WTC11 (cell line): ENCODE measurements at regions not wholly inside any gene's neighbourhood (a gene's known extent, or its start where the extent isn't known, plus 50 kb on each side); places are given as distances from the start of the nearest gene placed in this dataset.

ENCODE experiments used
- ATAC-seq: fragments of 200-7000 bp; cut with Tn5 transposase; 2 replicates; pipeline ENCODE4 v1.10.0; 2021; ENCODE audit warnings: mild to moderate bottlenecking, moderate library complexity
- CTCF ChIA-PET: fragments of 300-600 bp; sonication (Branson Sonifier 250); formaldehyde crosslinking; loops from one replicate; lab custom pipeline; 2021; ENCODE audit warnings: antibody characterized with exemption; lab: Charles Lee
- POLR2A ChIA-PET: fragments of 350-600 bp; sonication (Branson Sonifier 250); formaldehyde crosslinking; loops from one replicate; lab custom pipeline; 2021; ENCODE audit warnings: antibody characterized with exemption; lab: Charles Lee
- DNase-seq: peaks from one replicate; pipeline ENCODE4 v3.0.0; 2021; ENCODE audit warnings: low spot score
- H3K27ac Mint-ChIP-seq: 2 replicates; pipeline ENCODE4 v1.8.0; 2021; ENCODE audit warnings: mixed read lengths
- H3K27me3 Mint-ChIP-seq: 2 replicates; pipeline ENCODE4 v1.8.0; 2021; ENCODE audit warnings: low read depth, mild to moderate bottlenecking, moderate library complexity, mixed read lengths
- H3K36me3 Mint-ChIP-seq: 2 replicates; pipeline ENCODE4 v1.8.0; 2021; ENCODE audit warnings: mixed read lengths
- H3K4me1 Mint-ChIP-seq: 2 replicates; pipeline ENCODE4 v1.8.0; 2022; ENCODE audit warnings: mixed read lengths
- H3K4me3 Mint-ChIP-seq: 2 replicates; pipeline ENCODE4 v1.8.0; 2021; ENCODE audit warnings: mild to moderate bottlenecking, moderate library complexity, mixed read lengths
- H3K9me3 Mint-ChIP-seq: 2 replicates; pipeline ENCODE4 v1.8.0; 2021; ENCODE audit warnings: mixed read lengths
- AFF4 ChIP-seq: sonication (generic); formaldehyde crosslinking; IDR thresholded peaks from 2 replicates; pipeline ENCODE4 v1.8.1; 2023; ENCODE audit warnings: mild to moderate bottlenecking, missing genetic modification reagents, borderline replicate concordance
- AR ChIP-seq: fragments of 250-450 bp; sonication (Bioruptor Pico); IDR thresholded peaks from 2 replicates; pipeline ENCODE4 v1.9.0; 2021; ENCODE audit warnings: mild to moderate bottlenecking
- ATF2 ChIP-seq: sonication (generic); formaldehyde crosslinking; IDR thresholded peaks from 2 replicates; pipeline ENCODE4 v1.8.1; 2022; ENCODE audit warnings: low read depth, missing genetic modification reagents, borderline replicate concordance
- ATF6 ChIP-seq: sonication (generic); formaldehyde crosslinking; IDR thresholded peaks from 2 replicates; pipeline ENCODE4 v1.8.1; 2023; ENCODE audit warnings: mild to moderate bottlenecking, missing genetic modification reagents
- CREM ChIP-seq: sonication (generic); formaldehyde crosslinking; IDR thresholded peaks from 2 replicates; pipeline ENCODE4 v1.8.1; 2022; ENCODE audit warnings: mild to moderate bottlenecking, missing genetic modification reagents, moderate library complexity
- CTCF ChIP-seq: fragments of 200-600 bp; IDR thresholded peaks from 2 replicates; pipeline ENCODE4 v1.8.0; 2022; ENCODE audit warnings: antibody characterized with exemption
- E2F4 ChIP-seq: sonication (generic); formaldehyde crosslinking; IDR thresholded peaks from 2 replicates; pipeline ENCODE4 v1.8.1; 2022; ENCODE audit warnings: low read depth, mild to moderate bottlenecking, moderate library complexity, missing genetic modification reagents, borderline replicate concordance
- GABPB1 ChIP-seq: sonication (generic); formaldehyde crosslinking; IDR thresholded peaks from 2 replicates; pipeline ENCODE4 v1.8.1; 2023; ENCODE audit warnings: mild to moderate bottlenecking, missing genetic modification reagents
- GTF2I ChIP-seq: fragments of 250-450 bp; sonication (Bioruptor Pico); conservative IDR thresholded peaks from 2 replicates; pipeline ENCODE4 v1.4.0; 2021; ENCODE audit warnings: mild to moderate bottlenecking
- NR1H2 ChIP-seq: sonication (generic); formaldehyde crosslinking; IDR thresholded peaks from 2 replicates; pipeline ENCODE4 v1.9.0; 2021; ENCODE audit warnings: mild to moderate bottlenecking, moderate library complexity, missing genetic modification reagents
- PRDM15 ChIP-seq: sonication (generic); formaldehyde crosslinking; IDR thresholded peaks from 2 replicates; pipeline ENCODE4 v1.8.0; 2022; ENCODE audit warnings: missing genetic modification reagents
- SMAD3 ChIP-seq: sonication (generic); formaldehyde crosslinking; IDR thresholded peaks from 2 replicates; pipeline ENCODE4 v1.8.0; 2022; ENCODE audit warnings: missing genetic modification reagents, mild to moderate bottlenecking, borderline replicate concordance
- SMAD4 ChIP-seq: sonication (generic); formaldehyde crosslinking; IDR thresholded peaks from 2 replicates; pipeline ENCODE4 v1.8.0; 2022; ENCODE audit warnings: mild to moderate bottlenecking, missing genetic modification reagents
- TCF7 ChIP-seq: sonication (generic); formaldehyde crosslinking; IDR thresholded peaks from 2 replicates; pipeline ENCODE4 v1.8.0; 2022; ENCODE audit warnings: mild to moderate bottlenecking, low read depth, missing genetic modification reagents, moderate library complexity
- ZNF121 ChIP-seq: sonication (generic); formaldehyde crosslinking; IDR thresholded peaks from 2 replicates; pipeline ENCODE4 v1.8.0; 2023; ENCODE audit warnings: missing genetic modification reagents
- ZNF138 ChIP-seq: sonication (generic); formaldehyde crosslinking; conservative IDR thresholded peaks from 2 replicates; pipeline ENCODE4 v1.8.1; 2022; ENCODE audit warnings: mild to moderate bottlenecking, moderate library complexity, missing genetic modification reagents

- no peak for ATAC-seq
- Mint-ChIP-seq H3K4me1 (peaks cover 19% of the 10 kb centered on the region), H3K27me3 (no peaks in the 10 kb centered on the region), H3K9me3 (peaks cover 5% of the 10 kb centered on the region; the same call in 1 of the 2 replicates), H3K4me3 (no peak overlapping the region), H3K27ac (no peak overlapping the region), H3K36me3 (no peaks in the 10 kb centered on the region)
- TF ChIP-seq GABPB1 (no peak), CREM (CRISPR knock-in tag) (no peak), TCF7 (no peak), ZNF138 (CRISPR knock-in tag) (no peak), SMAD3 (CRISPR knock-in tag) (no peak), GTF2I (CRISPR knock-in tag) (no peak), ATF2 (CRISPR knock-in tag) (no peak)
- ChIA-PET CTCF (interaction anchor here (1.0 kb wide), 1 partner anchor 21 kb away, joined by 5 read pairs; no protein-coding TSS in a partner anchor), POLR2A (interaction anchor here (0.6 kb wide), 1 partner anchor 162 kb away, joined by 3 read pairs; no protein-coding TSS in a partner anchor)
- no peak for DNase-seq
These were observed 122.0 kb upstream of the ALDH1A3 start for GRCh38 chr15:100757661-100758060.

GRCh38 chr15:100758555-100758954 is 121.1 kb upstream of the ALDH1A3 start:
- POLR2A ChIA-PET: no interaction called here
- H3K36me3 Mint-ChIP-seq: no peaks in the 10 kb centered on the region
- ATAC-seq (no peak), DNase-seq (no peak)
- H3K27me3 Mint-ChIP-seq: no peaks in the 10 kb centered on the region
- peaks cover 19% of the 10 kb centered on the region for H3K4me1 Mint-ChIP-seq
- H3K4me3 Mint-ChIP-seq: no peak overlapping the region
- peaks cover 5% of the 10 kb centered on the region; the same call in 1 of the 2 replicates for H3K9me3 Mint-ChIP-seq
- CTCF ChIA-PET: interaction anchor here (0.7 to 1.3 kb wide), 2 partner anchors 22 to 110 kb away, joined by 3 to 5 read pairs; no protein-coding TSS in a partner anchor
- no peak overlapping the region for H3K27ac Mint-ChIP-seq
- no peak for TF ChIP-seq PRDM15
- TF ChIP-seq AR (CRISPR knock-in tag): no peak
- TF ChIP-seq AFF4 (CRISPR knock-in tag): no peak
- no peak for TF ChIP-seq E2F4 (CRISPR knock-in tag)
- no peak for TF ChIP-seq ZNF121 (CRISPR knock-in tag)
- TF ChIP-seq CTCF: no peak
- TF ChIP-seq NR1H2 (CRISPR knock-in tag): no peak
- no peak for TF ChIP-seq SMAD4 (CRISPR knock-in tag)
- TF ChIP-seq ATF6 (CRISPR knock-in tag): no peak
